Fibroblast of skin of right biceps (primary cell): ENCODE measurements at regions not wholly inside any gene's neighbourhood (a gene's known extent, or its start where the extent isn't known, plus 50 kb on each side); places are given as distances from the start of the nearest gene placed in this dataset.

Source experiments
- DNase-seq: peaks from one replicate; pipeline ENCODE4 v3.0.0-alpha.2; 2013

- DNase-seq: no peak
These were observed 461.0 kb upstream of the JARID2 start for GRCh38 chr6:14784596-14785492.

- DNase-seq: no peak
These were observed 460.4 kb upstream of the JARID2 start for GRCh38 chr6:14785493-14785790.

- DNase-seq: no peak
These were observed 459.9 kb upstream of the JARID2 start for GRCh38 chr6:14786008-14786407.

GRCh38 chr6:14786455-14786854 is 459.4 kb upstream of the JARID2 start:
- no peak for DNase-seq

GRCh38 chr6:14787250-14787649 is 458.6 kb upstream of the JARID2 start:
- no peak for DNase-seq

GRCh38 chr6:14787677-14788076 is 458.2 kb upstream of the JARID2 start:
- no peak for DNase-seq

GRCh38 chr6:14789996-14790395 is 455.9 kb upstream of the JARID2 start:
- no peak for DNase-seq

- no peak for DNase-seq
These were observed 454.9 kb upstream of the JARID2 start for GRCh38 chr6:14790976-14791375.

- DNase-seq: peak; percentile 79
These were observed 454.3 kb upstream of the JARID2 start for GRCh38 chr6:14791526-14791925.

- peak; percentile 38 for DNase-seq
These were observed 453.5 kb upstream of the JARID2 start for GRCh38 chr6:14792118-14792955.

GRCh38 chr6:14795451-14795850 is 450.4 kb upstream of the JARID2 start:
- no peak for DNase-seq

GRCh38 chr6:14796974-14797762 is 448.7 kb upstream of the JARID2 start:
- peak; percentile 75 for DNase-seq

GRCh38 chr6:14797875-14798593 is 447.8 kb upstream of the JARID2 start:
- DNase-seq: peak; percentile 46

- no peak for DNase-seq
These were observed 447.3 kb upstream of the JARID2 start for GRCh38 chr6:14798594-14798982.

GRCh38 chr6:14798996-14799588 is 446.8 kb upstream of the JARID2 start:
- no peak for DNase-seq

- peak; percentile 66 for DNase-seq
These were observed 445.9 kb upstream of the JARID2 start for GRCh38 chr6:14799928-14800327.

GRCh38 chr6:14802514-14803160 is 443.2 kb upstream of the JARID2 start:
- no peak for DNase-seq

- no peak for DNase-seq
These were observed 441.7 kb upstream of the JARID2 start for GRCh38 chr6:14804001-14804784.

GRCh38 chr6:14804785-14805210 is 441.1 kb upstream of the JARID2 start:
- DNase-seq: peak; percentile 94

- no peak for DNase-seq
These were observed 439.8 kb upstream of the JARID2 start for GRCh38 chr6:14806101-14806500.

- DNase-seq: peak; percentile 52
These were observed 438.7 kb upstream of the JARID2 start for GRCh38 chr6:14807130-14807529.
